Neural cell (in vitro differentiated cells): ENCODE measurements at regions not wholly inside any gene's neighbourhood (a gene's known extent, or its start where the extent isn't known, plus 50 kb on each side); places are given as distances from the start of the nearest gene placed in this dataset.

ENCODE experiments used
- H2AFZ ChIP-seq: fragments of 200-600, 300-800 bp; sonication (generic), shearing (Covaris generic); 2 replicates; pipeline ENCODE4 v1.6.0; 2014; ENCODE audit warnings: low read depth, mild to moderate bottlenecking, antibody characterized with exemption, low read length, moderate library complexity
- H3F3A ChIP-seq: fragments of 200-600 bp; shearing (Covaris generic); 2 replicates; pipeline ENCODE4 v1.6.1; 2016; ENCODE audit warnings: mild to moderate bottlenecking, moderate library complexity, mixed read lengths, antibody characterized with exemption, low read length; ENCODE audit not compliant: insufficient read depth, poor library complexity, severe bottlenecking
- H3K27ac ChIP-seq: fragments of 200-600, 300-800 bp; sonication (generic), shearing (Covaris generic); 2 replicates; pipeline ENCODE4 v1.5.1; 2014; ENCODE audit warnings: mild to moderate bottlenecking, low read length, moderate library complexity
- H3K27me3 ChIP-seq: fragments of 300-800, 200-600 bp; sonication (generic), shearing (Covaris generic); 2 replicates; pipeline ENCODE4 v1.6.0; 2014; ENCODE audit warnings: mild to moderate bottlenecking, low read depth, low read length, moderate library complexity; ENCODE audit not compliant: insufficient read depth
- H3K36me3 ChIP-seq: fragments of 300-800, 200-600 bp; sonication (generic), shearing (Covaris generic); 2 replicates; pipeline ENCODE4 v1.5.1; 2014; ENCODE audit warnings: mild to moderate bottlenecking, antibody characterized with exemption, low read length, moderate library complexity; ENCODE audit not compliant: insufficient read depth
- H3K4me2 ChIP-seq: fragments of 300-800, 200-600 bp; sonication (generic), shearing (Covaris generic); 2 replicates; pipeline ENCODE4 v1.6.0; 2014; ENCODE audit warnings: mild to moderate bottlenecking, low read length
- H3K4me3 ChIP-seq: fragments of 300-800, 200-600 bp; sonication (generic), shearing (Covaris generic); 2 replicates; pipeline ENCODE4 v1.5.1; 2014; ENCODE audit warnings: mild to moderate bottlenecking, low read length, moderate library complexity
- H3K79me2 ChIP-seq: fragments of 200-600 bp; shearing (Covaris generic); replicated peaks from 2 replicates; pipeline ENCODE4 v1.6.0; 2014; ENCODE audit warnings: mild to moderate bottlenecking, low read length, moderate library complexity; ENCODE audit not compliant: insufficient read depth
- H3K9ac ChIP-seq: fragments of 300-800, 200-600 bp; sonication (generic), shearing (Covaris generic); 2 replicates; pipeline ENCODE4 v1.6.1; 2016; ENCODE audit warnings: mild to moderate bottlenecking, low read length, mixed read lengths
- H3K9me2 ChIP-seq: fragments of 200-600 bp; shearing (Covaris generic); 2 replicates; pipeline ENCODE4 v1.6.1; 2016; ENCODE audit warnings: mild to moderate bottlenecking, low read length, mixed read lengths; ENCODE audit not compliant: insufficient read depth
- H3K9me3 ChIP-seq: fragments of 200-600, 300-800 bp; sonication (generic), shearing (Covaris generic); 2 replicates; pipeline ENCODE4 v1.6.1; 2016; ENCODE audit warnings: mild to moderate bottlenecking, mixed run types, low read length, moderate library complexity, mixed read lengths
- H4K20me1 ChIP-seq: fragments of 200-600 bp; shearing (Covaris generic); 2 replicates; pipeline ENCODE4 v1.6.1; 2016; ENCODE audit warnings: mild to moderate bottlenecking, mixed run types; ENCODE audit not compliant: insufficient read depth
- EP300 ChIP-seq: fragments of 450-650 bp; conservative IDR thresholded peaks from 2 replicates; pipeline ENCODE4 v1.6.1; 2014; ENCODE audit warnings: antibody characterized with exemption, mild to moderate bottlenecking, moderate library complexity; ENCODE audit not compliant: poor library complexity, severe bottlenecking
- EZH2 ChIP-seq: fragments of 200-600, 300-800 bp; shearing (Covaris generic), sonication (generic); IDR thresholded peaks from 2 replicates; pipeline ENCODE4 v1.6.1; 2014; ENCODE audit warnings: antibody characterized with exemption, low read length, borderline replicate concordance, mild to moderate bottlenecking; ENCODE audit not compliant: insufficient read depth, poor library complexity, severe bottlenecking
- MXI1 ChIP-seq: fragments of 450-650 bp; conservative IDR thresholded peaks from 2 replicates; pipeline ENCODE4 v1.6.1; 2014; ENCODE audit warnings: antibody characterized with exemption, mild to moderate bottlenecking; ENCODE audit not compliant: poor library complexity, severe bottlenecking
- POLR2AphosphoS5 ChIP-seq: IDR thresholded peaks from 2 replicates; pipeline ENCODE4 v1.6.1; 2012
- SMC3 ChIP-seq: fragments of 450-650 bp; conservative IDR thresholded peaks from 2 replicates; pipeline ENCODE4 v1.6.1; 2014; ENCODE audit warnings: antibody characterized with exemption, mild to moderate bottlenecking, moderate library complexity; ENCODE audit not compliant: poor library complexity
- TAF1 ChIP-seq: IDR thresholded peaks from 2 replicates; pipeline ENCODE4 v1.6.1; 2012; ENCODE audit warnings: low read depth
- TF ChIP-seq, protein P1 (sequence below): IDR thresholded peaks from 2 replicates; pipeline ENCODE4 v1.6.1; 2012; ENCODE audit warnings: borderline replicate concordance

DNA sequence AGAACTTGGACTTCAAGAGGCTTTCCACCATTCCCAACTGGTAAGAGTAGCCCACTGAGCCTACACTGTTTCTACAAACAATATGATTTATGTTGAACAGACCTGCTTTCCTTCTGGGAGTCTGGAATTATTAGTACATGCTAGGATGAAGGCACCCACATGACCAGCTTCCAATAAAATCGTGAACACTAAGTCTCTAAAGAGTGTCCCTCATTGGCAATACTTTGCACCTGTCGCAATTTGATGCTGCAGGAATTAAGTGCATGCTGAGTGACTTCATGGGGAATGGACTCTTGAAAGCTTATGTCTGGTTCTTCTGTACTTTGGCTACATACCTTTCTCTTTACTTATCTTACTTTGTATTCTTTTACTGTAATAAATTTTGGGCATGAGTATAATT lies 305.2 kb upstream of the GHITM start:
- Histone ChIP-seq H3K4me3 (no peak overlapping the region), H2AFZ (no peak overlapping the region), H3K36me3 (no peaks in the 10 kb centered on the region), H3K27ac (no peak overlapping the region), H3K27me3 (no peaks in the 10 kb centered on the region), H3F3A (no peaks in the 10 kb centered on the region), H3K9ac (no peak overlapping the region), H3K4me2 (no peak overlapping the region), H3K9me2 (no peaks in the 10 kb centered on the region), H3K79me2 (no peaks in the 10 kb centered on the region), H3K9me3 (no peaks in the 10 kb centered on the region), H4K20me1 (no peaks in the 10 kb centered on the region)
- TF ChIP-seq EZH2 (no peak), SMC3 (no peak)
- TF ChIP-seq, protein P1, sequence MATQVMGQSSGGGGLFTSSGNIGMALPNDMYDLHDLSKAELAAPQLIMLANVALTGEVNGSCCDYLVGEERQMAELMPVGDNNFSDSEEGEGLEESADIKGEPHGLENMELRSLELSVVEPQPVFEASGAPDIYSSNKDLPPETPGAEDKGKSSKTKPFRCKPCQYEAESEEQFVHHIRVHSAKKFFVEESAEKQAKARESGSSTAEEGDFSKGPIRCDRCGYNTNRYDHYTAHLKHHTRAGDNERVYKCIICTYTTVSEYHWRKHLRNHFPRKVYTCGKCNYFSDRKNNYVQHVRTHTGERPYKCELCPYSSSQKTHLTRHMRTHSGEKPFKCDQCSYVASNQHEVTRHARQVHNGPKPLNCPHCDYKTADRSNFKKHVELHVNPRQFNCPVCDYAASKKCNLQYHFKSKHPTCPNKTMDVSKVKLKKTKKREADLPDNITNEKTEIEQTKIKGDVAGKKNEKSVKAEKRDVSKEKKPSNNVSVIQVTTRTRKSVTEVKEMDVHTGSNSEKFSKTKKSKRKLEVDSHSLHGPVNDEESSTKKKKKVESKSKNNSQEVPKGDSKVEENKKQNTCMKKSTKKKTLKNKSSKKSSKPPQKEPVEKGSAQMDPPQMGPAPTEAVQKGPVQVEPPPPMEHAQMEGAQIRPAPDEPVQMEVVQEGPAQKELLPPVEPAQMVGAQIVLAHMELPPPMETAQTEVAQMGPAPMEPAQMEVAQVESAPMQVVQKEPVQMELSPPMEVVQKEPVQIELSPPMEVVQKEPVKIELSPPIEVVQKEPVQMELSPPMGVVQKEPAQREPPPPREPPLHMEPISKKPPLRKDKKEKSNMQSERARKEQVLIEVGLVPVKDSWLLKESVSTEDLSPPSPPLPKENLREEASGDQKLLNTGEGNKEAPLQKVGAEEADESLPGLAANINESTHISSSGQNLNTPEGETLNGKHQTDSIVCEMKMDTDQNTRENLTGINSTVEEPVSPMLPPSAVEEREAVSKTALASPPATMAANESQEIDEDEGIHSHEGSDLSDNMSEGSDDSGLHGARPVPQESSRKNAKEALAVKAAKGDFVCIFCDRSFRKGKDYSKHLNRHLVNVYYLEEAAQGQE = no peak

DNA sequence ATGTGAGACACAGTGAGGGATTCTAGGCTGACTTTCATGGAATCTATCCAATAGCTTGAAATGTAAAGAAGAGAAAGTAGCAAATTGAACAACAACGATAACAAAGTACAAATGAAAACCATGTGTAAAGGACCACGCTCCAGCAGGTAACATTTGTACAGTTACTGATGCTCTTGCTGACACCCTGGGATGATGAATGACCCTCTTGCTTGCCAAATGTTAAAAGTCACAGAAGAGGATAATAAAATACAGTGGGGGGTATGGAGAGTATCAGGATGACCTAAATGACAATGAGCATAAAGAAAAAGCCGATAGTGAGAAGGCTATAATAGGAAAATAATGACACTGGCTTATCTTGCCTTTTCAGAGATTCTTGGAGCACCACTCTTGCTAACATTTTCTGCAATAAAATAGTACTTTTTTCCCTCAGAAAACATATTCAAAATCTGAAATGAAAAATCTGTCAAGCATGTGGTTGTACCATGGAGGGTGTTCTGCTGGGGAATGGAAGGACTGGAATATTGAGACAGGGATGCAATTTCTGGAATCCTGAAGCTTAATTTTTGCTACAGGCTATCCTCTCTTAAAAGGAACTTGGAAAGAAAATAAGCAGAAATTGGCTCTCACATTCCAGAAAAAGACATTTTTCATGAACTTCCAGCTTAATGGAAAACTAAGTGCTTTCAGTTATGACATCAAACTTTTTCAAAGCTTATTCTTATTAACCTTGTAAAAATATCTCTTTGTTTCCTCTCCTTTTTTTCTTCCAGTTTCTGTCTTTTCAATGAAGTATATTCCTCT lies 303.2 kb upstream of the GHITM start:
- Histone ChIP-seq H3F3A (no peaks in the 10 kb centered on the region), H4K20me1 (no peaks in the 10 kb centered on the region), H2AFZ (no peak overlapping the region), H3K4me3 (no peak overlapping the region), H3K9me2 (no peaks in the 10 kb centered on the region), H3K9ac (no peak overlapping the region), H3K79me2 (no peaks in the 10 kb centered on the region), H3K9me3 (no peaks in the 10 kb centered on the region), H3K36me3 (no peaks in the 10 kb centered on the region), H3K4me2 (no peak overlapping the region), H3K27me3 (no peaks in the 10 kb centered on the region), H3K27ac (no peak overlapping the region)
- TF ChIP-seq SMC3 (no peak), POLR2AphosphoS5 (no peak), TAF1 (no peak), MXI1 (no peak), EP300 (no peak), EZH2 (no peak)

GRCh38 chr10:83848677-83849076 lies 290.6 kb upstream of the GHITM start:
- Histone ChIP-seq H3K36me3 (no peaks in the 10 kb centered on the region), H4K20me1 (no peaks in the 10 kb centered on the region), H3K4me3 (no peak overlapping the region)

More at GRCh38 chr10:83848677-83849076, 290.6 kb upstream of the GHITM start:
- Histone ChIP-seq H3K9me2 (no peaks in the 10 kb centered on the region), H2AFZ (no peak overlapping the region), H3K9ac (no peak overlapping the region), H3K4me2 (no peak overlapping the region), H3K9me3 (no peaks in the 10 kb centered on the region), H3K79me2 (no peaks in the 10 kb centered on the region), H3K27ac (no peak overlapping the region), H3F3A (no peaks in the 10 kb centered on the region), H3K27me3 (no peaks in the 10 kb centered on the region)
- no peak for TF ChIP-seq TAF1
- TF ChIP-seq SMC3 = no peak
